ENCODE measurements at regions not wholly inside any gene's neighbourhood (a gene's known extent, or its start where the extent isn't known, plus 50 kb on each side); places are given as distances from the start of the nearest gene placed in this dataset.

- Histone ChIP-seq H3K27ac (ENCODE audit: low read depth, low read length) (no peak overlapping the region), H3K27me3 (ENCODE audit: control insufficient read depth, insufficient read depth, low read length) (no peaks in the 10 kb centered on the region), H3K4me1 (ENCODE audit: control insufficient read depth, insufficient read depth, low read length) (no peaks in the 10 kb centered on the region), H3K9me3 (ENCODE audit: control insufficient read depth, insufficient read depth, low read depth, low read length) (no peaks in the 10 kb centered on the region), H3K4me3 (ENCODE audit: low read depth, low read length) (no peak overlapping the region), H3K36me3 (ENCODE audit: control insufficient read depth, insufficient read depth, low read length) (no peaks in the 10 kb centered on the region), H3K9ac (ENCODE audit: low read length) (no peak overlapping the region)
Measured at GRCh38 chr9:107737987-107738743, 248.6 kb upstream of the KLF4 start.

GRCh38 chr9:107737610-107737986, 248.0 kb upstream of the KLF4 start:
- no peaks in the 10 kb centered on the region for H3K9me3 ChIP-seq (ENCODE audit: control insufficient read depth, insufficient read depth, low read depth, low read length)
- H3K9ac ChIP-seq (ENCODE audit: low read length), result no peak overlapping the region
- no peak overlapping the region for H3K27ac ChIP-seq (ENCODE audit: low read depth, low read length)
- no peaks in the 10 kb centered on the region for H3K27me3 ChIP-seq (ENCODE audit: control insufficient read depth, insufficient read depth, low read length)
- no peaks in the 10 kb centered on the region for H3K4me1 ChIP-seq (ENCODE audit: control insufficient read depth, insufficient read depth, low read length)
- H3K4me3 ChIP-seq (ENCODE audit: low read depth, low read length), result no peak overlapping the region
- no peaks in the 10 kb centered on the region for H3K36me3 ChIP-seq (ENCODE audit: control insufficient read depth, insufficient read depth, low read length)

GRCh38 chr9:107735821-107736220, 246.3 kb upstream of the KLF4 start:
- H3K36me3 ChIP-seq (ENCODE audit: control insufficient read depth, insufficient read depth, low read length), result no peaks in the 10 kb centered on the region
- no peaks in the 10 kb centered on the region for H3K9me3 ChIP-seq (ENCODE audit: control insufficient read depth, insufficient read depth, low read depth, low read length)
- H3K4me1 ChIP-seq (ENCODE audit: control insufficient read depth, insufficient read depth, low read length), result no peaks in the 10 kb centered on the region
- no peak overlapping the region for H3K4me3 ChIP-seq (ENCODE audit: low read depth, low read length)
- no peaks in the 10 kb centered on the region for H3K27me3 ChIP-seq (ENCODE audit: control insufficient read depth, insufficient read depth, low read length)
- no peak overlapping the region for H3K27ac ChIP-seq (ENCODE audit: low read depth, low read length)
- H3K9ac ChIP-seq (ENCODE audit: low read length), result no peak overlapping the region

- H3K4me3 ChIP-seq (ENCODE audit: low read depth, low read length), result no peak overlapping the region
- H3K27me3 ChIP-seq (ENCODE audit: control insufficient read depth, insufficient read depth, low read length), result no peaks in the 10 kb centered on the region
- no peaks in the 10 kb centered on the region for H3K9me3 ChIP-seq (ENCODE audit: control insufficient read depth, insufficient read depth, low read depth, low read length)
- no peaks in the 10 kb centered on the region for H3K36me3 ChIP-seq (ENCODE audit: control insufficient read depth, insufficient read depth, low read length)
- no peak overlapping the region for H3K9ac ChIP-seq (ENCODE audit: low read length)
- H3K27ac ChIP-seq (ENCODE audit: low read depth, low read length), result no peak overlapping the region
- H3K4me1 ChIP-seq (ENCODE audit: control insufficient read depth, insufficient read depth, low read length), result no peaks in the 10 kb centered on the region
Measured at GRCh38 chr9:107734256-107735013, 244.9 kb upstream of the KLF4 start.

- no peak overlapping the region for H3K9ac ChIP-seq (ENCODE audit: low read length)
Measured at GRCh38 chr9:107733523-107733894, 243.9 kb upstream of the KLF4 start.

GRCh38 chr9:107732781-107733522, 243.4 kb upstream of the KLF4 start:
- H3K9me3 ChIP-seq (ENCODE audit: control insufficient read depth, insufficient read depth, low read depth, low read length), result no peaks in the 10 kb centered on the region
- H3K4me1 ChIP-seq (ENCODE audit: control insufficient read depth, insufficient read depth, low read length), result no peaks in the 10 kb centered on the region
- H3K27ac ChIP-seq (ENCODE audit: low read depth, low read length), result no peak overlapping the region
- H3K36me3 ChIP-seq (ENCODE audit: control insufficient read depth, insufficient read depth, low read length), result no peaks in the 10 kb centered on the region
- H3K9ac ChIP-seq (ENCODE audit: low read length), result no peak overlapping the region
- no peaks in the 10 kb centered on the region for H3K27me3 ChIP-seq (ENCODE audit: control insufficient read depth, insufficient read depth, low read length)
- H3K4me3 ChIP-seq (ENCODE audit: low read depth, low read length), result no peak overlapping the region

More at GRCh38 chr9:107733523-107733894, 243.9 kb upstream of the KLF4 start:
- no peaks in the 10 kb centered on the region for H3K9me3 ChIP-seq (ENCODE audit: control insufficient read depth, insufficient read depth, low read depth, low read length)
- no peaks in the 10 kb centered on the region for H3K27me3 ChIP-seq (ENCODE audit: control insufficient read depth, insufficient read depth, low read length)
- no peak overlapping the region for H3K27ac ChIP-seq (ENCODE audit: low read depth, low read length)
- H3K36me3 ChIP-seq (ENCODE audit: control insufficient read depth, insufficient read depth, low read length), result no peaks in the 10 kb centered on the region
- no peaks in the 10 kb centered on the region for H3K4me1 ChIP-seq (ENCODE audit: control insufficient read depth, insufficient read depth, low read length)
- no peak overlapping the region for H3K4me3 ChIP-seq (ENCODE audit: low read depth, low read length)

GRCh38 chr9:107731115-107731762, 241.7 kb upstream of the KLF4 start:
- H3K4me1 ChIP-seq (ENCODE audit: control insufficient read depth, insufficient read depth, low read length), result no peaks in the 10 kb centered on the region
- H3K4me3 ChIP-seq (ENCODE audit: low read depth, low read length), result no peak overlapping the region
- no peak overlapping the region for H3K27ac ChIP-seq (ENCODE audit: low read depth, low read length)
- H3K9me3 ChIP-seq (ENCODE audit: control insufficient read depth, insufficient read depth, low read depth, low read length), result no peaks in the 10 kb centered on the region
- no peaks in the 10 kb centered on the region for H3K27me3 ChIP-seq (ENCODE audit: control insufficient read depth, insufficient read depth, low read length)
- no peaks in the 10 kb centered on the region for H3K36me3 ChIP-seq (ENCODE audit: control insufficient read depth, insufficient read depth, low read length)
- no peak overlapping the region for H3K9ac ChIP-seq (ENCODE audit: low read length)

GRCh38 chr9:107730666-107731065, 241.1 kb upstream of the KLF4 start:
- H3K4me3 ChIP-seq (ENCODE audit: low read depth, low read length), result no peak overlapping the region
- no peak overlapping the region for H3K27ac ChIP-seq (ENCODE audit: low read depth, low read length)
- no peaks in the 10 kb centered on the region for H3K36me3 ChIP-seq (ENCODE audit: control insufficient read depth, insufficient read depth, low read length)
- H3K27me3 ChIP-seq (ENCODE audit: control insufficient read depth, insufficient read depth, low read length), result no peaks in the 10 kb centered on the region
- no peaks in the 10 kb centered on the region for H3K4me1 ChIP-seq (ENCODE audit: control insufficient read depth, insufficient read depth, low read length)
- no peak overlapping the region for H3K9ac ChIP-seq (ENCODE audit: low read length)
- no peaks in the 10 kb centered on the region for H3K9me3 ChIP-seq (ENCODE audit: control insufficient read depth, insufficient read depth, low read depth, low read length)

- Histone ChIP-seq H3K4me3 (ENCODE audit: low read depth, low read length) (no peak overlapping the region), H3K36me3 (ENCODE audit: control insufficient read depth, insufficient read depth, low read length) (no peaks in the 10 kb centered on the region), H3K27me3 (ENCODE audit: control insufficient read depth, insufficient read depth, low read length) (no peaks in the 10 kb centered on the region), H3K4me1 (ENCODE audit: control insufficient read depth, insufficient read depth, low read length) (no peaks in the 10 kb centered on the region), H3K9me3 (ENCODE audit: control insufficient read depth, insufficient read depth, low read depth, low read length) (no peaks in the 10 kb centered on the region), H3K27ac (ENCODE audit: low read depth, low read length) (no peak overlapping the region), H3K9ac (ENCODE audit: low read length) (no peak overlapping the region)
Measured at GRCh38 chr9:107727086-107727780, 237.7 kb upstream of the KLF4 start.

GRCh38 chr9:107723015-107723414, 233.4 kb upstream of the KLF4 start:
- no peaks in the 10 kb centered on the region for H3K9me3 ChIP-seq (ENCODE audit: control insufficient read depth, insufficient read depth, low read depth, low read length)
- no peak overlapping the region for H3K9ac ChIP-seq (ENCODE audit: low read length)
- H3K4me1 ChIP-seq (ENCODE audit: control insufficient read depth, insufficient read depth, low read length), result no peaks in the 10 kb centered on the region
- no peaks in the 10 kb centered on the region for H3K27me3 ChIP-seq (ENCODE audit: control insufficient read depth, insufficient read depth, low read length)
- no peak overlapping the region for H3K4me3 ChIP-seq (ENCODE audit: low read depth, low read length)
- H3K36me3 ChIP-seq (ENCODE audit: control insufficient read depth, insufficient read depth, low read length), result no peaks in the 10 kb centered on the region
- H3K27ac ChIP-seq (ENCODE audit: low read depth, low read length), result no peak overlapping the region

Measured in HUES6 (cell line).